ENCODE measurements at regions not wholly inside any gene's neighbourhood (a gene's known extent, or its start where the extent isn't known, plus 50 kb on each side); places are given as distances from the start of the nearest gene placed in this dataset.

DNA sequence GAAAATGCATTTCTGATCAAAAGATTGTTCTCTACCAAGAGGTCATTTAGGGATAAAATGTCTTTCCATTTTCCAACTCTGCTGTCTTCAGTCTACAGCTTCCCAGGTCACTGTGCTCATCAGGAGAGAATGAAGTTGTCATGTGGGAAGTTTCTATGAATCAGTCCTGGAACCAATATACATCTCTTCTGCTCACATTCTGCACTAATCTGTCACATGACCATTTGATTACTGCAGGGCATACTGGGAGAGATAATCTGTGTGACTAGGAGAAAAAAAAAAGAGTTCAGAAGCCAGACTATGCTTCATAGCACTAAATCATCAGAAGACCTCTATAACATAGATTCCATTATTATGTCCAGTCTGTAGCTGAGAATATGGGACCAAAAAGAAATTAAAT lies 611.5 kb downstream of the KCNA4 start:
- H3K27ac ChIP-seq (ENCODE audit: low read length) = no peak overlapping the region
- no peaks in the 10 kb centered on the region for H3K27me3 ChIP-seq (ENCODE audit: control insufficient read depth, insufficient read depth, low read length)
- no peaks in the 10 kb centered on the region for H3K36me3 ChIP-seq (ENCODE audit: control insufficient read depth, insufficient read depth, low read length)
- no peak for DNase-seq
- no peaks in the 10 kb centered on the region for H3K9me3 ChIP-seq (replicated peaks; ENCODE audit: control insufficient read depth, low read depth, low read length)
- no peak overlapping the region for H3K4me3 ChIP-seq (ENCODE audit: low read length)
- no peaks in the 10 kb centered on the region for H3K4me1 ChIP-seq (ENCODE audit: control insufficient read depth, insufficient read depth, low read length)

DNA sequence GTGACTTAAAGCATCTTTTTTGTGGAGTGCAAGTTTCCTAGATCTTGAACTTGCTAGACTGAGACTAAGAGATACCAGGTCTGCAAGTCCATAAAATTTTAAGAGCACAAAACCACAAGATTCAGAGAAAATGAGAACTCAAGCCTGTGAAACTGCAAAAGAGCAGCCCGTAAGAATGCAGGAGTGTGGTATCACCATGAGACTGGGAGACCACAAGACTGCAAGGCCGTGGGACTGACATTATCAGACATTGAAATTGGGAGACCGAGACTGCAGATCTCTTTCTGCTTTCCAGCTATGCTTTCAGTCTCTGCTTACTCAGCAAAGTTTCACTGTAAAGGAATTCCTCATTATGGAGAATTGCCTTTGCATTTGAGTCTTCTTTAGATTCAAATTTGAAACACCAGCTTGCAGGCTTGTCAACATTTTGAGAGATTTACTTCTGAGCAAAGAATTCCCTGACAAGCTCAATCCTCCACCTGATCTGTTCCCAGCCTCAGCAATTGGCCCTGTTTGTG lies 621.2 kb downstream of the KCNA4 start:
- DNase-seq = no peak
- WGBS (ENCODE audit: insufficient coverage) = 66% methylated on average over 3 of the region's 3 CpGs
- Histone ChIP-seq H3K36me3 (ENCODE audit: control insufficient read depth, insufficient read depth, low read length) (no peaks in the 10 kb centered on the region), H3K27me3 (ENCODE audit: control insufficient read depth, insufficient read depth, low read length) (no peaks in the 10 kb centered on the region), H3K9me3 (replicated peaks; ENCODE audit: control insufficient read depth, low read depth, low read length) (peaks cover 2% of the 10 kb centered on the region), H3K4me1 (ENCODE audit: control insufficient read depth, insufficient read depth, low read length) (no peaks in the 10 kb centered on the region), H3K27ac (ENCODE audit: low read length) (no peak overlapping the region), H3K4me3 (ENCODE audit: low read length) (no peak overlapping the region)

DNA sequence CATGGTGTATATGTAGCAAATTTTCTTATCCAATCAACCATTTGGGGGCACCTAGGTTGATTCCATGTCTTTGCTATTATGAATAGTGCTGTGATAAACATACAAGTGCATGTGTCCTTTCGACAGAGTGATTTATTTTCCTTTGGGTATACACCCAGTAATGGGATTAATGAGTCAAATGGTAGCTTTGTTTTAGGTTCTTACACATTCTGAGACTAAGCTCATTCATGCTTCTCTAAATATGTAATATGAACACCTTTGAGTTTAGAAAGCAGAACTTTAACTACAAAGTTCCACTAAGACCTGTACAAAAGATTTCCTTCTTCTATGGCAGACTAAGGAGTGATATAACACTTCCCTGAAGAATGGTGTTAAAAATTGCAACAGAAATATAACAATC lies 627.0 kb downstream of the KCNA4 start:
- WGBS (ENCODE audit: insufficient coverage) = no CpG with 5 or more reads among the region's 1 CpG
- Histone ChIP-seq H3K27ac (ENCODE audit: low read length) (no peak overlapping the region), H3K9me3 (replicated peaks; ENCODE audit: control insufficient read depth, low read depth, low read length) (peaks cover 3% of the 10 kb centered on the region), H3K4me3 (ENCODE audit: low read length) (no peak overlapping the region), H3K36me3 (ENCODE audit: control insufficient read depth, insufficient read depth, low read length) (no peaks in the 10 kb centered on the region), H3K4me1 (ENCODE audit: control insufficient read depth, insufficient read depth, low read length) (no peaks in the 10 kb centered on the region), H3K27me3 (ENCODE audit: control insufficient read depth, insufficient read depth, low read length) (no peaks in the 10 kb centered on the region)
- no peak for DNase-seq

DNA sequence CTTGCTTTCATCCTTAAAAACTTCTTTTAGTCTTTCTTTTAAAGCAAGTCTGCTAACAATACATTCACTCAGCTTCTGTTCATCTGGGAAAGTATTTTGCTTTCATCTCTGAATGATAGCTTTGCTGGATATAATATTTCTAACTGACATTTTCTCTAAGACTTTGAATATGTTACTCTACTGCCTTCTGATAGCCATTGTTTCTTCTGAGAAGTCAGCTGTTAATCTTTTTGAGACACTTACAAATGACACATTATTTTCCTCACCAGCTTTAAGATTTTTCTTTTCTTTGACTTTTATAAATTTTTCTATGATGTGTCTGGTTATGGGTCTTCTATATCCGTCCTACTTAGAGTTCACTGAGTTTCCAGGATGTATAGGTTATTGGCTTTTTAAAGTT lies 643.1 kb downstream of the KCNA4 start:
- H3K9me3 ChIP-seq (replicated peaks; ENCODE audit: control insufficient read depth, low read depth, low read length) = no peaks in the 10 kb centered on the region
- no peaks in the 10 kb centered on the region for H3K4me1 ChIP-seq (ENCODE audit: control insufficient read depth, insufficient read depth, low read length)
- no peak overlapping the region for H3K27ac ChIP-seq (ENCODE audit: low read length)
- H3K27me3 ChIP-seq (ENCODE audit: control insufficient read depth, insufficient read depth, low read length) = no peaks in the 10 kb centered on the region
- no peak overlapping the region for H3K4me3 ChIP-seq (ENCODE audit: low read length)
- WGBS (ENCODE audit: insufficient coverage) = no CpG with 5 or more reads among the region's 1 CpG
- DNase-seq = no peak
- H3K36me3 ChIP-seq (ENCODE audit: control insufficient read depth, insufficient read depth, low read length) = no peaks in the 10 kb centered on the region

DNA sequence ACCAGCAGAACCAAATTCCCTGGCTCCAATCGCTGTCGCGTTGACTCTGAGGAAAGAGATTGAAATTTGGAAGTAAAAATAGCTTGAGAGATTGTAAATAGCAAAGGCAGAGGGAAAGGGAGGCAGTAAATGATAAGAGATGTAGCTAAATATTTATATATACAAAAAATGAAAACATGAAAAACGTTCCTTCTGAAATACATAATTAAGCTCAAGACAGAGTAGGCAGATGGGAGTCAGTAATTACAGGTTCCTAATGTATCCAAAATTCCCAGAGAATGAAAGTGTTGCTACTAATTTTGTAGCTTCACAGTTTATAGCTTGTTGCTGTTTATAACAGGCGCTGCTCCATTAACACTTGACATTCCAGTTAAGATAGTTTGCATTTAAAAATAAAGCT lies 648.7 kb downstream of the KCNA4 start:
- H3K4me1 ChIP-seq (ENCODE audit: control insufficient read depth, insufficient read depth, low read length) = no peaks in the 10 kb centered on the region
- H3K36me3 ChIP-seq (ENCODE audit: control insufficient read depth, insufficient read depth, low read length) = no peaks in the 10 kb centered on the region
- no peaks in the 10 kb centered on the region for H3K27me3 ChIP-seq (ENCODE audit: control insufficient read depth, insufficient read depth, low read length)
- no peak overlapping the region for H3K4me3 ChIP-seq (ENCODE audit: low read length)
- H3K9me3 ChIP-seq (replicated peaks; ENCODE audit: control insufficient read depth, low read depth, low read length) = no peaks in the 10 kb centered on the region
- no peak for DNase-seq
- WGBS (ENCODE audit: insufficient coverage) = no CpG with 5 or more reads among the region's 5 CpGs
- H3K27ac ChIP-seq (ENCODE audit: low read length) = no peak overlapping the region

DNA sequence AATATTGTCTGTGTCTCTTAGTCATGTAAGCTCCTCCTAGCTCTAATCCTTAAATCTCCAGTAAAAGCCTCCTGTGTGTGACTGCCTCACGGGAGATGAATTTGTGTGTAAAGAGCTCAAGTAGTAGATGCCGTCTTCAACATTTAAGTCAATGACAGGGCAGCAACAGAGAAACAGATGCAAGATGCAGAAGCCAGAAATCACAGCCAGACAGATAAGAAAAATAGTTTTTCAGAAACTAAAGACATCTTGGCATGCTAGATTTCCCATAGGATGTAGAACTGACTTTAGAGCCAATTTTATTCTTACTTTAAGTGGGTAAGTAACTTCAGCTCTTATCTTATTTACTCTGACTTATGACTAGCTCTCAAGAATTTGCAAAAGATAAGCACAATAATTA lies 652.8 kb downstream of the KCNA4 start:
- Histone ChIP-seq H3K27ac (ENCODE audit: low read length) (no peak overlapping the region), H3K36me3 (ENCODE audit: control insufficient read depth, insufficient read depth, low read length) (no peaks in the 10 kb centered on the region), H3K27me3 (ENCODE audit: control insufficient read depth, insufficient read depth, low read length) (no peaks in the 10 kb centered on the region), H3K4me1 (ENCODE audit: control insufficient read depth, insufficient read depth, low read length) (no peaks in the 10 kb centered on the region), H3K4me3 (ENCODE audit: low read length) (no peak overlapping the region), H3K9me3 (replicated peaks; ENCODE audit: control insufficient read depth, low read depth, low read length) (no peaks in the 10 kb centered on the region)
- DNase-seq = no peak
- no CpG with 5 or more reads among the region's 2 CpGs for WGBS (ENCODE audit: insufficient coverage)

DNA sequence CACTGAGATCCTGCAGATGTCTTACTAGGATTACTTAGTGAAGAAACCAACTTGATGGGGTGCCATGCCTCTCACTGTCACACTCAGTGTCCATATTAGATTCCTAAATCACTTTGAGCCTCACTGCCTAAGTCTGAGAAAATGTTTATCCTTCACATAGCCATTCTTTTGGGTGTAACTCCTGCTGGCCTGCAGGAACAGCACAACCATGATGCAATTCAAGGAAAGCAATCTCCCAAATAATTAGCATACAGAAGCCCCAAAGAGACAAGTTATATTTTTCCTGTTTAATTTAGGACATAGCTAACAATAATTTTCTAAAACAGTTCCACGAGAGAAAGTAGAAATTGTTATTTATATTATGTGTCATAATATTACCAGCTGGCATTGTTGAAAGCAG lies 655.5 kb downstream of the KCNA4 start:
- H3K9me3 ChIP-seq (replicated peaks; ENCODE audit: control insufficient read depth, low read depth, low read length) = no peaks in the 10 kb centered on the region
- DNase-seq = no peak
- no peaks in the 10 kb centered on the region for H3K36me3 ChIP-seq (ENCODE audit: control insufficient read depth, insufficient read depth, low read length)
- no peak overlapping the region for H3K4me3 ChIP-seq (ENCODE audit: low read length)
- no peaks in the 10 kb centered on the region for H3K27me3 ChIP-seq (ENCODE audit: control insufficient read depth, insufficient read depth, low read length)
- H3K27ac ChIP-seq (ENCODE audit: low read length) = no peak overlapping the region
- WGBS (ENCODE audit: insufficient coverage) = no CpG with 5 or more reads among the region's 1 CpG
- H3K4me1 ChIP-seq (ENCODE audit: control insufficient read depth, insufficient read depth, low read length) = no peaks in the 10 kb centered on the region

DNA sequence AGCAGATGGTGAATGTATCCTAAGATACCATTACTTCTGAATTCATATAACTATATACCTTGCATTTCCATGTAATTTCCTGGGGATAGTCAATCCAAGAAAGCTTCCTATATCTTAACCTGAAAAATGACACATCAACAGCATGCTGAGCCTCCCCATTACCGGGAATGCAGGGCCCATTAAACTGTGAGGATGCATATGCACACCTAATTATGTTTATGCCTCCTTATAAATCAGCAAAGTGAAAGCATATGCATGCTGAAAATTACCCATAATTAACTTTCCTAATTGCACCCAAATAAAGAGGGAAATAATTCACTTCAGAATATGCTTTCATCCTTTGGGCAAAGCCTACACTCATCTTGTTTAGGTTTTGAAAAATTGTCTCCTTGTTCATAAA lies 663.0 kb downstream of the KCNA4 start:
- no CpG with 5 or more reads among the region's 1 CpG for WGBS (ENCODE audit: insufficient coverage)
- H3K27ac ChIP-seq (ENCODE audit: low read length) = no peak overlapping the region
- no peaks in the 10 kb centered on the region for H3K36me3 ChIP-seq (ENCODE audit: control insufficient read depth, insufficient read depth, low read length)
- H3K9me3 ChIP-seq (replicated peaks; ENCODE audit: control insufficient read depth, low read depth, low read length) = no peaks in the 10 kb centered on the region
- no peak overlapping the region for H3K4me3 ChIP-seq (ENCODE audit: low read length)
- H3K27me3 ChIP-seq (ENCODE audit: control insufficient read depth, insufficient read depth, low read length) = no peaks in the 10 kb centered on the region
- H3K4me1 ChIP-seq (ENCODE audit: control insufficient read depth, insufficient read depth, low read length) = no peaks in the 10 kb centered on the region
- no peak for DNase-seq

DNA sequence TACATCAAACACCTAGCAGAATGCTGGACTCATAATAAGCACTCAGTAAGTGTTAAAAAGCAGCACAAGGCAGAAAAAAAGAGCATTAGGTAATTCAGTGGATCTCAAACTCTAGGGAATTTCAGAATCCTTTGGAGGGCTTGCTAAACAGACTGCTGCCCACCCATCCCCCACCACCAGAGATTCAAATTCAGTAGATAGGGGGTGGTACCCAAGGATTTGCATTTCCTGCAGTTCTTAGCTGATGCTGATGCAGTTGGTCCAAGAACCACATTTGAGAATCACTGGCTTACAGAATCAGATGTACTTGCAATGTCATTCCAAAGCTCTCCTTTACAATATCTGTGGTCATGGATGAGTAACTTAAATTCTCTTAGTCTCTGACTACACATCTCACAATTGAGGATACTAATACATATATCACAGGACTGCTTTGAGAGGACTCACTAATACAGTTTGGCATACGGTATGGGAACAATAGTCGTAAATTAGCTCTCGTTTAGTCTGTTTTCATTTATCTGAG lies 664.5 kb downstream of the KCNA4 start:
- no peak overlapping the region for H3K4me3 ChIP-seq (ENCODE audit: low read length)
- H3K9me3 ChIP-seq (replicated peaks; ENCODE audit: control insufficient read depth, low read depth, low read length) = no peaks in the 10 kb centered on the region
- H3K27ac ChIP-seq (ENCODE audit: low read length) = no peak overlapping the region
- 60% methylated on average over 1 of the region's 3 CpGs for WGBS (ENCODE audit: insufficient coverage)
- H3K36me3 ChIP-seq (ENCODE audit: control insufficient read depth, insufficient read depth, low read length) = no peaks in the 10 kb centered on the region
- no peaks in the 10 kb centered on the region for H3K4me1 ChIP-seq (ENCODE audit: control insufficient read depth, insufficient read depth, low read length)
- no peaks in the 10 kb centered on the region for H3K27me3 ChIP-seq (ENCODE audit: control insufficient read depth, insufficient read depth, low read length)
- no peak for DNase-seq

DNA sequence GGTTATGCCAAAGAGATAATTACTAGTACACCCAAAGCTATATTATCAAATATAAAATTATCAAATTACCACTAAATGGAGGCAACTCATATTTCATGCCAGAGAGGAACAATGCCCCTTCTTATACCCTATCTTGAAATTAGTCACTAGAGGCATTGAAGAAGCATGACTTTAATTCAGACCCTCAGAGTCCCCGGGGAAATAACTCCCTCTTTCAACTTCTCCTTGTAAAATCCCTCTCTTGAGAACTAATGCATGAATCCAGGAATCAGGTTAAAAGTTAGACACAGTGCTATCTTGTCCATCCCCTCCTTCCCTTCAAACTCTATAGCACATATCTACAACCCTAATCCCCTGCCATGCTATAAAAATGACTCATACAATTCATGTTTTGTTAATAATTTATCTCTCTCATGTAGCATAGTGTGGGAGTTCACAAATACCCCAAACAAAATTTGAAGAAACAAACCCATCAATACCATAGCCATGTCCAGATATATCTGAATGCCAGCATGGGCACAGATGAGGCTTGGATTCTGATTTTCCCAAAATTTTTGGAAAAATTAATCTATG lies 665.4 kb downstream of the KCNA4 start:
- Histone ChIP-seq H3K27me3 (ENCODE audit: control insufficient read depth, insufficient read depth, low read length) (no peaks in the 10 kb centered on the region), H3K4me1 (ENCODE audit: control insufficient read depth, insufficient read depth, low read length) (no peaks in the 10 kb centered on the region), H3K36me3 (ENCODE audit: control insufficient read depth, insufficient read depth, low read length) (no peaks in the 10 kb centered on the region), H3K4me3 (ENCODE audit: low read length) (no peak overlapping the region), H3K27ac (ENCODE audit: low read length) (no peak overlapping the region), H3K9me3 (replicated peaks; ENCODE audit: control insufficient read depth, low read depth, low read length) (no peaks in the 10 kb centered on the region)
- DNase-seq = no peak
- WGBS (ENCODE audit: insufficient coverage) = 40% methylated on average over 1 of the region's 1 CpG
